Breast epithelium (tissue), 3 donors: ENCODE measurements at regions not wholly inside any gene's neighbourhood (a gene's known extent, or its start where the extent isn't known, plus 50 kb on each side); places are given as distances from the start of the nearest gene placed in this dataset.

ENCODE experiments used
- POLR2A ChIP-seq: fragments of 450-650 bp; IDR thresholded peaks from one replicate; pipeline ENCODE4 v1.6.1; 2016; ENCODE audit warnings: antibody characterized with exemption, mild to moderate bottlenecking, moderate library complexity
- POLR2AphosphoS5 ChIP-seq, 3 donors: sonication (generic); formaldehyde crosslinking; IDR thresholded peaks; one replicate each; pipeline ENCODE4 v1.6.1; 2017; ENCODE audit warnings: antibody characterized with exemption in 3 of 3
- TF ChIP-seq, protein P1 (sequence below), 3 donors: fragments of 450-650 bp; IDR thresholded peaks; one replicate each; pipeline ENCODE4 v1.5.1; 2016 to 2017; ENCODE audit warnings: antibody characterized with exemption in 3 of 3, mild to moderate bottlenecking in 3 of 3, moderate library complexity in 3 of 3

DNA sequence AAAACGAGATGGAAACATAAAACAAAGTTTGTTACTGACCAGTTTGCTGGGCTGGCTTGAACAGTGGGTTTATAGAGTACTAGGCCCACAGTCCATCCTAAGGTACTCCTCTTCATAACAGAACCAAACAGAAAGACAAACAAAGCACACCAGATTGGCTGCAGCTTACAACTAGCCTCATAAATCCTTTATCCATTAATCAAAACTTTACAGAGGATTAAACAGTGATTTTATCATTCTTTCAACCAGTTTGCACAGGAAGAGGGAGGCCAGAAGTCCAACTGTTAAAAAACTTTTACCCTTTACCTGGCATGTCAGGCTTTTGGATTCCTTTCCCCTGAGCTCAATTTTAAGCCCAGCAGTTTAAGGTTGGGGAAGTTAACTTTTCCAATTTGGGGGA lies 1467.6 kb downstream of the MAT2B start:
- TF ChIP-seq POLR2AphosphoS5 (IDR thresholded peaks at IDR 0.05), result no peak
- TF ChIP-seq, protein P1, sequence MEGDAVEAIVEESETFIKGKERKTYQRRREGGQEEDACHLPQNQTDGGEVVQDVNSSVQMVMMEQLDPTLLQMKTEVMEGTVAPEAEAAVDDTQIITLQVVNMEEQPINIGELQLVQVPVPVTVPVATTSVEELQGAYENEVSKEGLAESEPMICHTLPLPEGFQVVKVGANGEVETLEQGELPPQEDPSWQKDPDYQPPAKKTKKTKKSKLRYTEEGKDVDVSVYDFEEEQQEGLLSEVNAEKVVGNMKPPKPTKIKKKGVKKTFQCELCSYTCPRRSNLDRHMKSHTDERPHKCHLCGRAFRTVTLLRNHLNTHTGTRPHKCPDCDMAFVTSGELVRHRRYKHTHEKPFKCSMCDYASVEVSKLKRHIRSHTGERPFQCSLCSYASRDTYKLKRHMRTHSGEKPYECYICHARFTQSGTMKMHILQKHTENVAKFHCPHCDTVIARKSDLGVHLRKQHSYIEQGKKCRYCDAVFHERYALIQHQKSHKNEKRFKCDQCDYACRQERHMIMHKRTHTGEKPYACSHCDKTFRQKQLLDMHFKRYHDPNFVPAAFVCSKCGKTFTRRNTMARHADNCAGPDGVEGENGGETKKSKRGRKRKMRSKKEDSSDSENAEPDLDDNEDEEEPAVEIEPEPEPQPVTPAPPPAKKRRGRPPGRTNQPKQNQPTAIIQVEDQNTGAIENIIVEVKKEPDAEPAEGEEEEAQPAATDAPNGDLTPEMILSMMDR (IDR thresholded peaks at IDR 0.05), result no peak
- TF ChIP-seq POLR2A, result no peak
